H1 (cell line): ENCODE measurements at regions not wholly inside any gene's neighbourhood (a gene's known extent, or its start where the extent isn't known, plus 50 kb on each side); places are given as distances from the start of the nearest gene placed in this dataset.

Experiments
- BCL11A ChIP-seq, 2 experiments: IDR thresholded peaks; one replicate each; pipeline ENCODE4 v1.6.1; 2011; ENCODE audit warnings: low read depth in 2 of 2, low read length in 2 of 2, mild to moderate bottlenecking in 2 of 2
- HDAC6 ChIP-seq: IDR thresholded peaks from one replicate; pipeline ENCODE4 v1.7.1; 2012; ENCODE audit warnings: low read depth, mild to moderate bottlenecking, inconsistent platforms, low read length, moderate library complexity

DNA sequence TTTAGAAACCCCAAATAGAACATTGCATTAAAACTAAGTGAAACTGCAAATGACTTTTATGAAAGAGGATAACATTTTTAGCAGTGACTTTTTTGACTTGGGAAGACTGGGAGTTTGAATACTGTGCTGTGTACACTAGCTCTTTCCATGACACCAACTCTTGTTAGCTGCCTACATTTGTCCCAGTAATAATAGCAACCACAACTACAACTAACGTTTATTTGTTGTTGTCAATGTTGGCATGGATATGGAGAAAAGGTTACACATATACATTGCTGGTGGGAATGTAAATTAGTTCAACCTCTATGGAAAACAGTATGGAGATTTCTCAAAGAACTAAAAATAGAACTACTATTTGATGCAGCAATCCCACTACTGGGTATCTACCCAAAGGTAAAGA is 329.6 kb upstream of the ADAMTS9 start (continued):
- TF ChIP-seq BCL11A (IDR thresholded peaks at IDR 0.05; ENCODE audit: low read depth in 2 of 2, low read length in 2 of 2) (no peak), HDAC6 (no peak)
